HepG2 (cell line): ENCODE measurements at regions not wholly inside any gene's neighbourhood (a gene's known extent, or its start where the extent isn't known, plus 50 kb on each side); places are given as distances from the start of the nearest gene placed in this dataset.

Experiments
- ATAC-seq: fragments of 200-7000 bp; cut with Tn5 transposase; 3 replicates; pipeline ENCODE4 v1.9.1; 2020; ENCODE audit warnings: mild to moderate bottlenecking, moderate library complexity
- BruUV-seq: library from RNA; stranded (reverse); fragments of 400-500 nt; replicated peaks from 2 replicates; lab custom pipeline; 2021; lab: Mats Ljungman, UMichigan
- CTCF ChIA-PET: fragments of 300-600 bp; formaldehyde crosslinking; extraction: SDS; loops from one replicate; lab custom pipeline; 2021; ENCODE audit warnings: low total read pairs, inconsistent platforms, low intra/inter-chr PET ratio; lab: Yijun Ruan, JAX
- POLR2A ChIA-PET: fragments of 350-600 bp; sonication (Branson Sonifier 250); formaldehyde crosslinking; loops from one replicate; lab custom pipeline; 2020; ENCODE audit warnings: antibody characterized with exemption, inconsistent platforms; lab: Yijun Ruan, JAX
- DNase-seq: peaks from one replicate; pipeline ENCODE4 v3.0.0-alpha.2; 2015; ENCODE audit warnings: low spot score
- FAIRE-seq: peaks from 3 replicates; lab custom pipeline; 2011; peaks lifted over from hg19 to GRCh38; lab: Jason Lieb, UNC
- H2AFZ ChIP-seq: one replicate; pipeline ENCODE4 v1.6.1; 2011; ENCODE audit warnings: low read length, inconsistent platforms
- H3K27ac ChIP-seq: fragments of 300-600 bp; 3 replicates; pipeline ENCODE4 v1.8.0; 2011; ENCODE audit warnings: mixed run types, mild to moderate bottlenecking, mixed read lengths, low read length, inconsistent platforms; ENCODE audit not compliant: insufficient read depth; ENCODE audit errors: extremely low read length
- H3K27me3 ChIP-seq, 2 experiments: fragments of 200-600 bp in 1 of 2; 2 replicates in 1 of 2; 3 replicates in 1 of 2; pipeline versions ENCODE4 v1.6.0 to v1.8.0; 2011; ENCODE audit warnings: low read length in 2 of 2, mild to moderate bottlenecking in 2 of 2, moderate library complexity in 2 of 2, inconsistent platforms in 1 of 2; ENCODE audit not compliant: insufficient read depth in 2 of 2, control insufficient read depth in 1 of 2
- H3K36me3 ChIP-seq, 2 experiments: fragments of 200-600 bp in 1 of 2; replicated peaks in 1 of 2; 2 replicates in 1 of 2; 3 replicates in 1 of 2; pipeline versions ENCODE4 v1.5.1 to v1.8.0; 2011; ENCODE audit warnings: low read length in 2 of 2, inconsistent platforms in 1 of 2; ENCODE audit not compliant: insufficient read depth in 2 of 2, control insufficient read depth in 1 of 2
- H3K4me1 ChIP-seq: 2 replicates; pipeline ENCODE4 v1.5.1; 2012; ENCODE audit warnings: low read length, inconsistent platforms; ENCODE audit not compliant: insufficient read depth
- H3K4me2 ChIP-seq: 2 replicates; pipeline ENCODE4 v1.6.0; 2011; ENCODE audit warnings: low read depth, low read length, inconsistent platforms
- H3K4me3 ChIP-seq, 3 experiments: fragments of 200-600 bp in 1 of 3; sonication (generic), shearing (Covaris generic) in 1 of 3; replicated peaks in 1 of 3; 2 replicates each; pipeline ENCODE4 v1.5.1; 2011 to 2016; ENCODE audit warnings: low read length in 3 of 3, inconsistent platforms in 2 of 3, low read depth in 2 of 3, mild to moderate bottlenecking in 2 of 3, control low read depth in 1 of 3, mixed read lengths in 1 of 3; ENCODE audit not compliant: insufficient read depth in 1 of 3
- H3K79me2 ChIP-seq: one replicate; pipeline ENCODE4 v1.6.1; 2011; ENCODE audit warnings: low read length, inconsistent platforms; ENCODE audit not compliant: insufficient read depth
- H3K9ac ChIP-seq: 2 replicates; pipeline ENCODE4 v1.6.0; 2011; ENCODE audit warnings: mild to moderate bottlenecking, low read depth, low read length, inconsistent platforms; ENCODE audit not compliant: insufficient read depth
- H3K9me3 ChIP-seq: 2 replicates; pipeline ENCODE4 v1.5.1; 2012; ENCODE audit warnings: mild to moderate bottlenecking, low read length
- H4K20me1 ChIP-seq: 2 replicates; pipeline ENCODE4 v1.6.0; 2011; ENCODE audit warnings: inconsistent platforms, mild to moderate bottlenecking, low read length, moderate library complexity; ENCODE audit not compliant: insufficient read depth
- CHD2 ChIP-seq: IDR thresholded peaks from 2 replicates; pipeline ENCODE4 v1.6.1; 2011; ENCODE audit warnings: low read depth, low read length, improper control_type of control experiment
- CHD4 ChIP-seq: fragments of 200-600 bp; sonication (generic); IDR thresholded peaks from 2 replicates; pipeline ENCODE4 v1.7.0; 2017; ENCODE audit warnings: mild to moderate bottlenecking, low read length, borderline replicate concordance
- JDP2 ChIP-seq: sonication (generic); formaldehyde crosslinking; IDR thresholded peaks from 2 replicates; pipeline ENCODE4 v1.8.1; 2022; ENCODE audit warnings: missing genetic modification reagents, borderline replicate concordance
- MBD4 ChIP-seq: IDR thresholded peaks from 2 replicates; pipeline ENCODE4 v1.6.1; 2012; ENCODE audit warnings: low read length, inconsistent platforms, borderline replicate concordance
- MTA1 ChIP-seq: sonication (generic); formaldehyde crosslinking; IDR thresholded peaks from 2 replicates; pipeline ENCODE4 v1.4.0; 2020; ENCODE audit warnings: missing genetic modification reagents, mild to moderate bottlenecking, borderline replicate concordance
- NAIF1 ChIP-seq: sonication (generic); formaldehyde crosslinking; IDR thresholded peaks from 2 replicates; pipeline ENCODE4 v1.5.0; 2020; ENCODE audit warnings: mild to moderate bottlenecking, missing genetic modification reagents, borderline replicate concordance
- POGZ ChIP-seq: sonication (generic); formaldehyde crosslinking; IDR thresholded peaks from 2 replicates; pipeline ENCODE4 v1.4.0; 2020; ENCODE audit warnings: mild to moderate bottlenecking, missing genetic modification reagents
- TBL1XR1 ChIP-seq: fragments of 150-350 bp; IDR thresholded peaks from 2 replicates; pipeline ENCODE4 v1.6.1; 2014; ENCODE audit warnings: borderline replicate concordance, low read length; ENCODE audit not compliant: partially characterized antibody
- ZFP82 ChIP-seq: sonication (generic); formaldehyde crosslinking; IDR thresholded peaks from 2 replicates; pipeline ENCODE4 v1.5.1; 2020; ENCODE audit warnings: mild to moderate bottlenecking, missing genetic modification reagents, borderline replicate concordance
- ZMYM4 ChIP-seq: sonication (generic); formaldehyde crosslinking; IDR thresholded peaks from 2 replicates; pipeline ENCODE4 v1.8.1; 2023; ENCODE audit warnings: mild to moderate bottlenecking, missing genetic modification reagents
- ZNF124 ChIP-seq: sonication (generic); formaldehyde crosslinking; IDR thresholded peaks from 2 replicates; pipeline ENCODE4 v1.4.0; 2020; ENCODE audit warnings: missing genetic modification reagents
- ZNF44 ChIP-seq: sonication (generic); formaldehyde crosslinking; IDR thresholded peaks from 2 replicates; pipeline ENCODE4 v1.5.1; 2020; ENCODE audit warnings: mild to moderate bottlenecking, missing genetic modification reagents
- ZNF468 ChIP-seq: sonication (generic); formaldehyde crosslinking; IDR thresholded peaks from 2 replicates; pipeline ENCODE4 v1.8.0; 2022; ENCODE audit warnings: mild to moderate bottlenecking, moderate library complexity, missing genetic modification reagents
- ZNF563 ChIP-seq: sonication (generic); formaldehyde crosslinking; IDR thresholded peaks from 2 replicates; pipeline ENCODE4 v1.8.0; 2022; ENCODE audit warnings: mild to moderate bottlenecking, moderate library complexity, missing genetic modification reagents
- ZNF652 ChIP-seq: IDR thresholded peaks from 2 replicates; pipeline ENCODE4 v1.6.1; 2016; ENCODE audit warnings: low read depth, borderline replicate concordance
- WGBS: methylation state at CpG from one replicate; pipeline ENCODE4 v1.1.6; 2017; ENCODE audit warnings: low lambda C conversion rate; 5-methylcytosine and 5-hydroxymethylcytosine counted together
- in situ Hi-C: cut with HindIII; loops from 2 replicates; pipeline ENCODE4 v1.10.0; 2017; ENCODE audit warnings: low pct_unique_long_range_greater_than_20kb; ENCODE audit not compliant: extremely low pct_ligation_motif_present
- intact Hi-C: fragments of 100-400 bp; cut with micrococcal nuclease; formaldehyde crosslinking; loops from one replicate; pipeline ENCODE4 v1.10.0; 2022; ENCODE audit not compliant: unreplicated experiment
- TF ChIP-seq, protein P1 (sequence below): sonication (generic); formaldehyde crosslinking; conservative IDR thresholded peaks from 2 replicates; pipeline ENCODE4 v1.5.0; 2020; ENCODE audit warnings: missing genetic modification reagents
- TF ChIP-seq, protein P2 (sequence below): sonication (generic); formaldehyde crosslinking; IDR thresholded peaks from 2 replicates; pipeline ENCODE4; 2020; ENCODE audit warnings: missing genetic modification reagents, mild to moderate bottlenecking, borderline replicate concordance
- TF ChIP-seq, protein P3 (sequence below): sonication (generic); formaldehyde crosslinking; IDR thresholded peaks from 2 replicates; pipeline ENCODE4 v1.4.0; 2020; ENCODE audit warnings: mild to moderate bottlenecking, missing genetic modification reagents

DNA sequence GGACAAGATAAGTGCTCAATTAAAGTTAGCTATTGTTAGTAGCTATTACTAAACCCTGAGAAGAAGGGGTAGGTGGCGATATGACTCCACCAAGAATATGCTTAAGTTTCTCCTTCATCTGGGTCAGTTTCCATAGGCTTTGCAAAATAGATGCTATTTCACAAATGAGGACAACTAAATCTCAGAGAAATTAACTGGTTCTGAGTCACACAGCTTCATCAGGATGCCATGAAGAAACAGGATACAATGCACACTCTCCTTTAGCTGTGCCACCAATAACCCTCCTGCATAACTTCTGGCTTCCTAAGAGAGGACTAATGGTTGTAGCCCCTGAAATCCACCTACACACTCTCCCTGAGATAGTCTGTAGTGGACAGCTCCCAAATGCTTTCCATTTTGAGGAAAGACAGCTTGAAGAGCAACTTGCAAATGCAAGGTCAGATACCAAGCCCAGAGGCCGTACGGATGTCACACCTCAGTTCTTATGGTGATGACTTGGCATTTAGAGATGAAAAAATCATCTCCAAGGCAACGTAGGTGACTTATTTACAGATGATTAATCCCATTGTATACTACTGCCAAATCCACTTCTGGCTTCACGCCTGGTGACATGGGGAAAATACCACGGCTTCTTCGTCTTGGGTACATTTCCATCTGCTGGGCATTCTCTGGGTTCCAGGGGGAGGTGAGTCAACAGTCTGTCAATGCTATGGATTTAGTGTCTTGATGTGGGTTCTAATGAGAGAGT, 251.4 kb upstream of the IL12B start:
- ChIA-PET POLR2A (no interaction called here), CTCF (no interaction called here)
- in situ Hi-C loops (no loop called here), intact Hi-C loops (no loop called here)
- FAIRE-seq (no peak), DNase-seq (no peak), ATAC-seq (no peak)
- 16% methylated on average over 5 of the region's 7 CpGs for WGBS
- Histone ChIP-seq H3K36me3 (no peaks in the 10 kb centered on the region), H3K27me3 (peaks cover 0 to 4% of the 10 kb centered on the region in 2 experiments; a peak in 2 of 5 replicates), H4K20me1 (no peaks in the 10 kb centered on the region), H3K9ac (no peak overlapping the region), H3K4me3 (no peak overlapping the region), H3K4me2 (no peak overlapping the region), H3K9me3 (no peaks in the 10 kb centered on the region), H3K79me2 (no peaks in the 10 kb centered on the region), H2AFZ (no peak overlapping the region), H3K27ac (no peak overlapping the region), H3K4me1 (no peaks in the 10 kb centered on the region)
- no TSS peak for BruUV-seq
- TF ChIP-seq NAIF1 (CRISPR knock-in tag) (no peak), CHD4 (no peak), ZMYM4 (CRISPR knock-in tag) (no peak), JDP2 (CRISPR knock-in tag) (no peak), MBD4 (no peak), CHD2 (no peak), ZNF652 (CRISPR knock-in tag) (no peak), ZNF44 (no peak), ZNF124 (CRISPR knock-in tag) (no peak), ZNF468 (CRISPR knock-in tag) (no peak), ZNF563 (no peak), MTA1 (no peak), ZFP82 (CRISPR knock-in tag) (no peak), POGZ (CRISPR knock-in tag) (no peak), TBL1XR1 (no peak)
- TF ChIP-seq, protein P1, sequence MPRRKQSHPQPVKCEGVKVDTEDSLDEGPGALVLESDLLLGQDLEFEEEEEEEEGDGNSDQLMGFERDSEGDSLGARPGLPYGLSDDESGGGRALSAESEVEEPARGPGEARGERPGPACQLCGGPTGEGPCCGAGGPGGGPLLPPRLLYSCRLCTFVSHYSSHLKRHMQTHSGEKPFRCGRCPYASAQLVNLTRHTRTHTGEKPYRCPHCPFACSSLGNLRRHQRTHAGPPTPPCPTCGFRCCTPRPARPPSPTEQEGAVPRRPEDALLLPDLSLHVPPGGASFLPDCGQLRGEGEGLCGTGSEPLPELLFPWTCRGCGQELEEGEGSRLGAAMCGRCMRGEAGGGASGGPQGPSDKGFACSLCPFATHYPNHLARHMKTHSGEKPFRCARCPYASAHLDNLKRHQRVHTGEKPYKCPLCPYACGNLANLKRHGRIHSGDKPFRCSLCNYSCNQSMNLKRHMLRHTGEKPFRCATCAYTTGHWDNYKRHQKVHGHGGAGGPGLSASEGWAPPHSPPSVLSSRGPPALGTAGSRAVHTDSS (CRISPR knock-in tag) = no peak
- TF ChIP-seq, protein P2, sequence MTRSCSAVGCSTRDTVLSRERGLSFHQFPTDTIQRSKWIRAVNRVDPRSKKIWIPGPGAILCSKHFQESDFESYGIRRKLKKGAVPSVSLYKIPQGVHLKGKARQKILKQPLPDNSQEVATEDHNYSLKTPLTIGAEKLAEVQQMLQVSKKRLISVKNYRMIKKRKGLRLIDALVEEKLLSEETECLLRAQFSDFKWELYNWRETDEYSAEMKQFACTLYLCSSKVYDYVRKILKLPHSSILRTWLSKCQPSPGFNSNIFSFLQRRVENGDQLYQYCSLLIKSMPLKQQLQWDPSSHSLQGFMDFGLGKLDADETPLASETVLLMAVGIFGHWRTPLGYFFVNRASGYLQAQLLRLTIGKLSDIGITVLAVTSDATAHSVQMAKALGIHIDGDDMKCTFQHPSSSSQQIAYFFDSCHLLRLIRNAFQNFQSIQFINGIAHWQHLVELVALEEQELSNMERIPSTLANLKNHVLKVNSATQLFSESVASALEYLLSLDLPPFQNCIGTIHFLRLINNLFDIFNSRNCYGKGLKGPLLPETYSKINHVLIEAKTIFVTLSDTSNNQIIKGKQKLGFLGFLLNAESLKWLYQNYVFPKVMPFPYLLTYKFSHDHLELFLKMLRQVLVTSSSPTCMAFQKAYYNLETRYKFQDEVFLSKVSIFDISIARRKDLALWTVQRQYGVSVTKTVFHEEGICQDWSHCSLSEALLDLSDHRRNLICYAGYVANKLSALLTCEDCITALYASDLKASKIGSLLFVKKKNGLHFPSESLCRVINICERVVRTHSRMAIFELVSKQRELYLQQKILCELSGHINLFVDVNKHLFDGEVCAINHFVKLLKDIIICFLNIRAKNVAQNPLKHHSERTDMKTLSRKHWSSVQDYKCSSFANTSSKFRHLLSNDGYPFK (CRISPR knock-in tag) = no peak
- TF ChIP-seq, protein P3, sequence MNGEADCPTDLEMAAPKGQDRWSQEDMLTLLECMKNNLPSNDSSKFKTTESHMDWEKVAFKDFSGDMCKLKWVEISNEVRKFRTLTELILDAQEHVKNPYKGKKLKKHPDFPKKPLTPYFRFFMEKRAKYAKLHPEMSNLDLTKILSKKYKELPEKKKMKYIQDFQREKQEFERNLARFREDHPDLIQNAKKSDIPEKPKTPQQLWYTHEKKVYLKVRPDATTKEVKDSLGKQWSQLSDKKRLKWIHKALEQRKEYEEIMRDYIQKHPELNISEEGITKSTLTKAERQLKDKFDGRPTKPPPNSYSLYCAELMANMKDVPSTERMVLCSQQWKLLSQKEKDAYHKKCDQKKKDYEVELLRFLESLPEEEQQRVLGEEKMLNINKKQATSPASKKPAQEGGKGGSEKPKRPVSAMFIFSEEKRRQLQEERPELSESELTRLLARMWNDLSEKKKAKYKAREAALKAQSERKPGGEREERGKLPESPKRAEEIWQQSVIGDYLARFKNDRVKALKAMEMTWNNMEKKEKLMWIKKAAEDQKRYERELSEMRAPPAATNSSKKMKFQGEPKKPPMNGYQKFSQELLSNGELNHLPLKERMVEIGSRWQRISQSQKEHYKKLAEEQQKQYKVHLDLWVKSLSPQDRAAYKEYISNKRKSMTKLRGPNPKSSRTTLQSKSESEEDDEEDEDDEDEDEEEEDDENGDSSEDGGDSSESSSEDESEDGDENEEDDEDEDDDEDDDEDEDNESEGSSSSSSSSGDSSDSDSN (CRISPR knock-in tag) = no peak
